WTC11 (cell line): ENCODE measurements at regions not wholly inside any gene's neighbourhood (a gene's known extent, or its start where the extent isn't known, plus 50 kb on each side); places are given as distances from the start of the nearest gene placed in this dataset.

Experiments
- ATAC-seq: fragments of 200-7000 bp; cut with Tn5 transposase; 2 replicates; pipeline ENCODE4 v1.10.0; 2021; ENCODE audit warnings: mild to moderate bottlenecking, moderate library complexity
- CTCF ChIA-PET: fragments of 300-600 bp; sonication (Branson Sonifier 250); formaldehyde crosslinking; loops from one replicate; lab custom pipeline; 2021; ENCODE audit warnings: antibody characterized with exemption; lab: Charles Lee
- POLR2A ChIA-PET: fragments of 350-600 bp; sonication (Branson Sonifier 250); formaldehyde crosslinking; loops from one replicate; lab custom pipeline; 2021; ENCODE audit warnings: antibody characterized with exemption; lab: Charles Lee
- DNase-seq: peaks from one replicate; pipeline ENCODE4 v3.0.0; 2021; ENCODE audit warnings: low spot score
- H3K27ac Mint-ChIP-seq: 2 replicates; pipeline ENCODE4 v1.8.0; 2021; ENCODE audit warnings: mixed read lengths
- H3K27me3 Mint-ChIP-seq: 2 replicates; pipeline ENCODE4 v1.8.0; 2021; ENCODE audit warnings: low read depth, mild to moderate bottlenecking, moderate library complexity, mixed read lengths
- H3K36me3 Mint-ChIP-seq: 2 replicates; pipeline ENCODE4 v1.8.0; 2021; ENCODE audit warnings: mixed read lengths
- H3K4me1 Mint-ChIP-seq: 2 replicates; pipeline ENCODE4 v1.8.0; 2022; ENCODE audit warnings: mixed read lengths
- H3K4me3 Mint-ChIP-seq: 2 replicates; pipeline ENCODE4 v1.8.0; 2021; ENCODE audit warnings: mild to moderate bottlenecking, moderate library complexity, mixed read lengths
- H3K9me3 Mint-ChIP-seq: 2 replicates; pipeline ENCODE4 v1.8.0; 2021; ENCODE audit warnings: mixed read lengths
- AR ChIP-seq: fragments of 250-450 bp; sonication (Bioruptor Pico); IDR thresholded peaks from 2 replicates; pipeline ENCODE4 v1.9.0; 2021; ENCODE audit warnings: mild to moderate bottlenecking
- EMX1 ChIP-seq: fragments of 250-450 bp; sonication (Bioruptor Pico); IDR thresholded peaks from 2 replicates; pipeline ENCODE4 v1.8.0; 2021; ENCODE audit warnings: mild to moderate bottlenecking
- JAZF1 ChIP-seq: fragments of 250-450 bp; sonication (Bioruptor Pico); IDR thresholded peaks from 2 replicates; pipeline ENCODE4 v1.9.0; 2021; ENCODE audit warnings: moderate library complexity, mild to moderate bottlenecking, inconsistent platforms
- JUN ChIP-seq: sonication (generic); formaldehyde crosslinking; IDR thresholded peaks from 2 replicates; pipeline ENCODE4 v1.8.0; 2023; ENCODE audit warnings: mild to moderate bottlenecking, missing genetic modification reagents
- KAT7 ChIP-seq: sonication (generic); formaldehyde crosslinking; IDR thresholded peaks from 2 replicates; pipeline ENCODE4 v1.8.1; 2023; ENCODE audit warnings: missing genetic modification reagents, mild to moderate bottlenecking, borderline replicate concordance
- MYBL2 ChIP-seq: sonication (generic); formaldehyde crosslinking; IDR thresholded peaks from 2 replicates; pipeline ENCODE4 v1.8.1; 2023; ENCODE audit warnings: mild to moderate bottlenecking, moderate library complexity, missing genetic modification reagents
- RORB ChIP-seq: fragments of 250-450 bp; sonication (Bioruptor Pico); IDR thresholded peaks from 2 replicates; pipeline ENCODE4 v1.9.0; 2021; ENCODE audit warnings: mild to moderate bottlenecking
- SMAD3 ChIP-seq: sonication (generic); formaldehyde crosslinking; IDR thresholded peaks from 2 replicates; pipeline ENCODE4 v1.8.0; 2022; ENCODE audit warnings: missing genetic modification reagents, mild to moderate bottlenecking, borderline replicate concordance
- TEAD4 ChIP-seq: sonication (generic); formaldehyde crosslinking; IDR thresholded peaks from 2 replicates; pipeline ENCODE4 v1.8.0; 2022; ENCODE audit warnings: mild to moderate bottlenecking, missing genetic modification reagents
- TP53 ChIP-seq: sonication (generic); formaldehyde crosslinking; IDR thresholded peaks from 2 replicates; pipeline ENCODE4 v1.8.1; 2023; ENCODE audit warnings: mild to moderate bottlenecking, missing genetic modification reagents
- ZNF263 ChIP-seq: sonication (generic); formaldehyde crosslinking; IDR thresholded peaks from 2 replicates; pipeline ENCODE4 v1.8.1; 2022; ENCODE audit warnings: low read depth, mild to moderate bottlenecking, moderate library complexity, missing genetic modification reagents
- ZNF317 ChIP-seq: sonication (generic); formaldehyde crosslinking; IDR thresholded peaks from 2 replicates; pipeline ENCODE4 v1.8.1; 2023; ENCODE audit warnings: low read depth, mild to moderate bottlenecking, moderate library complexity, missing genetic modification reagents, borderline replicate concordance
- ZNF425 ChIP-seq: fragments of 250-450 bp; sonication (Bioruptor Pico); conservative IDR thresholded peaks from 2 replicates; pipeline ENCODE4 v1.9.0; 2021; ENCODE audit warnings: mild to moderate bottlenecking
- ZNF671 ChIP-seq: fragments of 250-450 bp; sonication (Bioruptor Pico); IDR thresholded peaks from 2 replicates; pipeline ENCODE4 v1.8.0; 2021; ENCODE audit warnings: mild to moderate bottlenecking
- TF ChIP-seq, protein P1 (sequence below): sonication (generic); formaldehyde crosslinking; IDR thresholded peaks from 2 replicates; pipeline ENCODE4 v1.8.1; 2022; ENCODE audit warnings: low read depth, missing genetic modification reagents, borderline replicate concordance
- TF ChIP-seq, protein P2 (sequence below): fragments of 250-450 bp; sonication (Bioruptor Pico); IDR thresholded peaks from 2 replicates; pipeline ENCODE4 v2.1.2; 2022; ENCODE audit warnings: mild to moderate bottlenecking, moderate library complexity
- TF ChIP-seq, protein P3 (sequence below): sonication (generic); formaldehyde crosslinking; IDR thresholded peaks from 2 replicates; pipeline ENCODE4 v1.8.0; 2023; ENCODE audit warnings: missing genetic modification reagents, mild to moderate bottlenecking, borderline replicate concordance

DNA sequence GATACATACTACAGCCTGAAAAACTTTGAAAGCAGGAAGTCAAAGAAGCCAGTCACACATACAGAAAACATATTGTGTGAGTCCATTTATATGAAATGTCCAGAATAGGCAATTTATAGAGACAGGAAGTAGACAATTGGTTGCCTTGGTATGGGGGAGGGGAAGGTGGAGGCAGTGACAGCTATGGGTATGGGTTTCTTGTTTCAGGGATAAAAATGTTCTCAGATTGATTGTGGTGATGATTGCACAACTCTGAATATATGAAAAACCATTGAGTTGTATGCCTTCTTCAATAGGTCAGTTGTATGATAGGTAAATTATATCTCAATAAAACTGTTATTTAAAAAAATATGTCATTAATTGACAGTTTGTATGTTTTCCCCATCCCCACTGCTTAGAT lies 137.6 kb downstream of the SNX19 start:
- peaks cover 9% of the 10 kb centered on the region for H3K9me3 Mint-ChIP-seq
- no peak for TF ChIP-seq MYBL2 (CRISPR knock-in tag)
- TF ChIP-seq AR (CRISPR knock-in tag), result no peak
- TF ChIP-seq, protein P1, sequence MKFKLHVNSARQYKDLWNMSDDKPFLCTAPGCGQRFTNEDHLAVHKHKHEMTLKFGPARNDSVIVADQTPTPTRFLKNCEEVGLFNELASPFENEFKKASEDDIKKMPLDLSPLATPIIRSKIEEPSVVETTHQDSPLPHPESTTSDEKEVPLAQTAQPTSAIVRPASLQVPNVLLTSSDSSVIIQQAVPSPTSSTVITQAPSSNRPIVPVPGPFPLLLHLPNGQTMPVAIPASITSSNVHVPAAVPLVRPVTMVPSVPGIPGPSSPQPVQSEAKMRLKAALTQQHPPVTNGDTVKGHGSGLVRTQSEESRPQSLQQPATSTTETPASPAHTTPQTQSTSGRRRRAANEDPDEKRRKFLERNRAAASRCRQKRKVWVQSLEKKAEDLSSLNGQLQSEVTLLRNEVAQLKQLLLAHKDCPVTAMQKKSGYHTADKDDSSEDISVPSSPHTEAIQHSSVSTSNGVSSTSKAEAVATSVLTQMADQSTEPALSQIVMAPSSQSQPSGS (CRISPR knock-in tag), result no peak
- TF ChIP-seq, protein P2, sequence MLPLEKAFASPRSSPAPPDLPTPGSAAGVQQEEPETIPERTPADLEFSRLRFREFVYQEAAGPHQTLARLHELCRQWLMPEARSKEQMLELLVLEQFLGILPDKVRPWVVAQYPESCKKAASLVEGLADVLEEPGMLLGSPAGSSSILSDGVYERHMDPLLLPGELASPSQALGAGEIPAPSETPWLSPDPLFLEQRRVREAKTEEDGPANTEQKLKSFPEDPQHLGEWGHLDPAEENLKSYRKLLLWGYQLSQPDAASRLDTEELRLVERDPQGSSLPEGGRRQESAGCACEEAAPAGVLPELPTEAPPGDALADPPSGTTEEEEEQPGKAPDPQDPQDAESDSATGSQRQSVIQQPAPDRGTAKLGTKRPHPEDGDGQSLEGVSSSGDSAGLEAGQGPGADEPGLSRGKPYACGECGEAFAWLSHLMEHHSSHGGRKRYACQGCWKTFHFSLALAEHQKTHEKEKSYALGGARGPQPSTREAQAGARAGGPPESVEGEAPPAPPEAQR (CRISPR knock-in tag), result no peak
- H3K27ac Mint-ChIP-seq, result no peak overlapping the region
- DNase-seq (no peak), ATAC-seq (no peak)
- peaks cover 2% of the 10 kb centered on the region for H3K27me3 Mint-ChIP-seq
- H3K36me3 Mint-ChIP-seq, result no peaks in the 10 kb centered on the region
- CTCF ChIA-PET, result no interaction called here
- H3K4me1 Mint-ChIP-seq, result peaks cover 16% of the 10 kb centered on the region
- H3K4me3 Mint-ChIP-seq, result no peak overlapping the region
- POLR2A ChIA-PET, result no interaction called here

DNA sequence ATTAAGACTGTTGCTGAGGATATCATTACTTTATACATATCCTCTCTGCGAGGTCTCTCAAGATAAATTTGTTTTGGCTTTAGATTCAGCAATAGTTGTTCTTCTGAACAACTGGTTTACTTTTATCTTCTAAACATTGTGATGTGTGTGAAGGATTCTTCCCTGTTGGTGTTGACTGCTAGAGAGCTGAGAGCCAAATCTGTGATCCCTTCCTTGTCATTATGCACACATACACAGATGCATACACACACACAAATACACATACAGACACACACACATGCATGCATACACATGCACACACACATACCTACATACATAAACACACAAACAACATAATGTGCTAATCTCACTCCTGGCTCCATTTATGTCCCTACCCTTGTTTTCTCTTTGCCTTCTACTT lies 137.0 kb downstream of the SNX19 start:
- H3K36me3 Mint-ChIP-seq, result no peaks in the 10 kb centered on the region
- TF ChIP-seq TEAD4 (CRISPR knock-in tag) (no peak), EMX1 (CRISPR knock-in tag) (no peak), RORB (CRISPR knock-in tag) (no peak), SMAD3 (CRISPR knock-in tag) (no peak), ZNF425 (CRISPR knock-in tag) (no peak), ZNF671 (CRISPR knock-in tag) (no peak), JUN (no peak), TP53 (CRISPR knock-in tag) (no peak), ZNF263 (CRISPR knock-in tag) (no peak), JAZF1 (CRISPR knock-in tag) (no peak), ZNF317 (CRISPR knock-in tag) (no peak), KAT7 (no peak)
- TF ChIP-seq, protein P2 (CRISPR knock-in tag), result no peak
- TF ChIP-seq, protein P3, sequence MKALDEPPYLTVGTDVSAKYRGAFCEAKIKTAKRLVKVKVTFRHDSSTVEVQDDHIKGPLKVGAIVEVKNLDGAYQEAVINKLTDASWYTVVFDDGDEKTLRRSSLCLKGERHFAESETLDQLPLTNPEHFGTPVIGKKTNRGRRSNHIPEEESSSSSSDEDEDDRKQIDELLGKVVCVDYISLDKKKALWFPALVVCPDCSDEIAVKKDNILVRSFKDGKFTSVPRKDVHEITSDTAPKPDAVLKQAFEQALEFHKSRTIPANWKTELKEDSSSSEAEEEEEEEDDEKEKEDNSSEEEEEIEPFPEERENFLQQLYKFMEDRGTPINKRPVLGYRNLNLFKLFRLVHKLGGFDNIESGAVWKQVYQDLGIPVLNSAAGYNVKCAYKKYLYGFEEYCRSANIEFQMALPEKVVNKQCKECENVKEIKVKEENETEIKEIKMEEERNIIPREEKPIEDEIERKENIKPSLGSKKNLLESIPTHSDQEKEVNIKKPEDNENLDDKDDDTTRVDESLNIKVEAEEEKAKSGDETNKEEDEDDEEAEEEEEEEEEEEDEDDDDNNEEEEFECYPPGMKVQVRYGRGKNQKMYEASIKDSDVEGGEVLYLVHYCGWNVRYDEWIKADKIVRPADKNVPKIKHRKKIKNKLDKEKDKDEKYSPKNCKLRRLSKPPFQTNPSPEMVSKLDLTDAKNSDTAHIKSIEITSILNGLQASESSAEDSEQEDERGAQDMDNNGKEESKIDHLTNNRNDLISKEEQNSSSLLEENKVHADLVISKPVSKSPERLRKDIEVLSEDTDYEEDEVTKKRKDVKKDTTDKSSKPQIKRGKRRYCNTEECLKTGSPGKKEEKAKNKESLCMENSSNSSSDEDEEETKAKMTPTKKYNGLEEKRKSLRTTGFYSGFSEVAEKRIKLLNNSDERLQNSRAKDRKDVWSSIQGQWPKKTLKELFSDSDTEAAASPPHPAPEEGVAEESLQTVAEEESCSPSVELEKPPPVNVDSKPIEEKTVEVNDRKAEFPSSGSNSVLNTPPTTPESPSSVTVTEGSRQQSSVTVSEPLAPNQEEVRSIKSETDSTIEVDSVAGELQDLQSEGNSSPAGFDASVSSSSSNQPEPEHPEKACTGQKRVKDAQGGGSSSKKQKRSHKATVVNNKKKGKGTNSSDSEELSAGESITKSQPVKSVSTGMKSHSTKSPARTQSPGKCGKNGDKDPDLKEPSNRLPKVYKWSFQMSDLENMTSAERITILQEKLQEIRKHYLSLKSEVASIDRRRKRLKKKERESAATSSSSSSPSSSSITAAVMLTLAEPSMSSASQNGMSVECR (CRISPR knock-in tag), result no peak
- ChIA-PET POLR2A (no interaction called here), CTCF (no interaction called here)
- H3K27me3 Mint-ChIP-seq, result peaks cover 2% of the 10 kb centered on the region
- H3K4me3 Mint-ChIP-seq, result no peak overlapping the region
- DNase-seq, result no peak
- peaks cover 16% of the 10 kb centered on the region for H3K4me1 Mint-ChIP-seq
- no peak overlapping the region for H3K27ac Mint-ChIP-seq
- ATAC-seq, result no peak
- H3K9me3 Mint-ChIP-seq, result peaks cover 12% of the 10 kb centered on the region
